Neutrophil (primary cell): ENCODE measurements at regions not wholly inside any gene's neighbourhood (a gene's known extent, or its start where the extent isn't known, plus 50 kb on each side); places are given as distances from the start of the nearest gene placed in this dataset.

Experiments
- H3K27ac ChIP-seq: fragments of 200-600 bp; sonication (generic); 2 replicates; pipeline ENCODE4 v1.5.1; 2016; ENCODE audit warnings: mild to moderate bottlenecking, moderate library complexity
- H3K27me3 ChIP-seq: fragments of 200-600 bp; sonication (generic); 2 replicates; pipeline ENCODE4 v1.6.0; 2016; ENCODE audit warnings: mild to moderate bottlenecking
- H3K36me3 ChIP-seq: fragments of 200-600 bp; sonication (generic); 2 replicates; pipeline ENCODE4 v1.5.1; 2017
- H3K4me1 ChIP-seq, 2 experiments: fragments of 200-600 bp in 1 of 2; sonication (generic) in 1 of 2; 1 replicate in 1 of 2; 2 replicates in 1 of 2; pipeline versions ENCODE4 v1.5.1 to v1.6.1; 2013 to 2016; ENCODE audit warnings: low read depth in 1 of 2, low read length in 1 of 2, mild to moderate bottlenecking in 1 of 2, moderate library complexity in 1 of 2; ENCODE audit not compliant: control insufficient read depth in 1 of 2, insufficient read depth in 1 of 2
- H3K4me3 ChIP-seq, 2 experiments: fragments of 200-600 bp in 1 of 2; sonication (generic) in 1 of 2; 1 replicate in 1 of 2; 2 replicates in 1 of 2; pipeline ENCODE4 v1.5.1; 2013 to 2016; ENCODE audit warnings: low read depth in 1 of 2, low read length in 1 of 2, mild to moderate bottlenecking in 1 of 2, moderate library complexity in 1 of 2
- H3K9me3 ChIP-seq: fragments of 200-600 bp; sonication (generic); 2 replicates; pipeline ENCODE4 v1.5.1; 2016
- CTCF ChIP-seq: fragments of 200-600 bp; sonication (generic); IDR thresholded peaks from 2 replicates; pipeline ENCODE4 v1.5.1; 2016; ENCODE audit warnings: antibody characterized with exemption

DNA sequence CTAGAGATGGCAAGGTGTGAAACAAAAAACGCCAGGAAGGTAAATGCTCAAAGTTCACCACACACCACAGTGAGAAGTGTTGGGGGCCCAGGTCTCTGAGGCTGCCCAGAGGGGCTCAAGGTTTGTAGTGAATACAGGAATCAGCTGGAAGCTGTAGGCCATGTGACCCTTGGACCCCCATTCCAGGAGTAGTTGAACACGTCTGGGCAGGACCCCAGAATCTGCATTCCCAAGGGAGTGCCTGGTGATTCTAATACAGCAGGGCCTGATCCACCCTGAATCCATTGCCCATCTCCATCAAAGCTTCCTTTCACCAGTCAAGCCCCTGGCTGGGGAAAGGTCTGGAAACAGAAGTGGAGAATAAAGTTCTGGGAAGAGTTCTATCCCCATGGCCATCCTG is 70.8 kb upstream of the B3GAT1 start:
- no peak for TF ChIP-seq CTCF
- peaks cover 3% of the 10 kb centered on the region for H3K27me3 ChIP-seq
- H3K9me3 ChIP-seq: no peaks in the 10 kb centered on the region
- no peaks in the 10 kb centered on the region for H3K36me3 ChIP-seq
- no peaks in the 10 kb centered on the region for H3K4me1 ChIP-seq
- no peak overlapping the region for H3K27ac ChIP-seq
- H3K4me3 ChIP-seq: no peak overlapping the region

- no peaks in the 10 kb centered on the region for H3K36me3 ChIP-seq
- peaks cover 3% of the 10 kb centered on the region for H3K27me3 ChIP-seq
- no peak for TF ChIP-seq CTCF
- no peaks in the 10 kb centered on the region for H3K9me3 ChIP-seq
- no peak overlapping the region for H3K27ac ChIP-seq
- no peak overlapping the region for H3K4me3 ChIP-seq
- no peaks in the 10 kb centered on the region for H3K4me1 ChIP-seq
Measured at GRCh38 chr11:134481933-134482527, 70.0 kb upstream of the B3GAT1 start.

DNA sequence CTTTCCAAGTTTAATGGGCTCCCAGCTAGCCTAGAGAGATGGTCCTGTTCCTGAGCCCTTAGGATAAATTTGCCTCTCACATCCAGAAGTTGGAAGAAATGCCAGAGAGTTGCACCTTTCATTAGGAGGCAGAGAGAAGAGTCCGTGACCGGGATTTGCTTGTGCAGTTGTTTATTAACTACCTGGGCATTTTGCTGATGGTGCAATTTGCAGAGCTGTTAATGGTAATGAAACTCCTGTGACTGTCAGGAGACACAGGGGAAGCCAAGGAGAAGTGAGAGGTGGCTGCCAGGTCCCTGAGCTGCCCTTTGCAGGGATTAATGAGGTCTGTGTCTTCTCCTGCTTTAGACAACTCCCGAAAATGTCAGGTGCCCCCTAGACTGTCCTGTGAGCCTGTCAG is 69.1 kb upstream of the B3GAT1 start:
- no peak for TF ChIP-seq CTCF
- no peaks in the 10 kb centered on the region for H3K36me3 ChIP-seq
- H3K4me3 ChIP-seq: no peak overlapping the region
- no peaks in the 10 kb centered on the region for H3K4me1 ChIP-seq
- no peak overlapping the region for H3K27ac ChIP-seq
- no peaks in the 10 kb centered on the region for H3K9me3 ChIP-seq
- peaks cover 3% of the 10 kb centered on the region for H3K27me3 ChIP-seq

- Histone ChIP-seq H3K4me1 (no peaks in the 10 kb centered on the region), H3K36me3 (no peaks in the 10 kb centered on the region), H3K27me3 (peaks cover 3% of the 10 kb centered on the region), H3K9me3 (no peaks in the 10 kb centered on the region), H3K4me3 (no peak overlapping the region), H3K27ac (no peak overlapping the region)
- no peak for TF ChIP-seq CTCF
Measured at GRCh38 chr11:134480136-134480712, 68.2 kb upstream of the B3GAT1 start.

- Histone ChIP-seq H3K4me1 (no peaks in the 10 kb centered on the region), H3K27ac (no peak overlapping the region), H3K27me3 (peaks cover 3% of the 10 kb centered on the region), H3K4me3 (no peak overlapping the region), H3K9me3 (no peaks in the 10 kb centered on the region), H3K36me3 (no peaks in the 10 kb centered on the region)
- TF ChIP-seq CTCF: no peak
Measured at GRCh38 chr11:134479206-134480135, 67.4 kb upstream of the B3GAT1 start.
